ENCODE measurements at regions not wholly inside any gene's neighbourhood (a gene's known extent, or its start where the extent isn't known, plus 50 kb on each side); places are given as distances from the start of the nearest gene placed in this dataset.

- DNase-seq (ENCODE audit: insufficient read length, low spot score, missing footprints): no peak
- H3K27me3 ChIP-seq (ENCODE audit: insufficient read depth, low read length): no peaks in the 10 kb centered on the region
Measured at GRCh38 chr14:34124585-34124984, 173.7 kb upstream of the EGLN3 start.

GRCh38 chr14:34122650-34123049 is 171.8 kb upstream of the EGLN3 start:
- Histone ChIP-seq H4K20me1 (ENCODE audit: insufficient read depth, low read length) (no peaks in the 10 kb centered on the region), H3K36me3 (ENCODE audit: insufficient read depth, low read length) (no peaks in the 10 kb centered on the region)
- DNase-seq (ENCODE audit: insufficient read length, low spot score, missing footprints): no peak

More at GRCh38 chr14:34124585-34124984, 173.7 kb upstream of the EGLN3 start:
- Histone ChIP-seq H2AFZ (ENCODE audit: low read length) (no peak overlapping the region), H3K9me3 (ENCODE audit: low read depth, low read length) (no peaks in the 10 kb centered on the region), H3K27ac (ENCODE audit: low read depth, low read length) (no peak overlapping the region), H3K79me2 (ENCODE audit: insufficient read depth, low read length) (no peaks in the 10 kb centered on the region), H3K4me3 (ENCODE audit: insufficient read depth, low read length) (no peak overlapping the region), H3K4me1 (ENCODE audit: insufficient read depth, low read length) (no peaks in the 10 kb centered on the region), H3K4me2 (ENCODE audit: insufficient read depth, low read length) (no peak overlapping the region), H4K20me1 (ENCODE audit: insufficient read depth, low read length) (no peaks in the 10 kb centered on the region), H3K36me3 (ENCODE audit: insufficient read depth, low read length) (no peaks in the 10 kb centered on the region)
- TF ChIP-seq CTCF (IDR thresholded peaks at IDR 0.05; ENCODE audit: extremely low read depth, low read depth, low read length): no peak

GRCh38 chr14:34122081-34122480 is 171.2 kb upstream of the EGLN3 start:
- TF ChIP-seq CTCF (IDR thresholded peaks at IDR 0.05; ENCODE audit: extremely low read depth, low read depth, low read length): no peak
- H3K36me3 ChIP-seq (ENCODE audit: insufficient read depth, low read length): no peaks in the 10 kb centered on the region
- no peaks in the 10 kb centered on the region for H3K4me1 ChIP-seq (ENCODE audit: insufficient read depth, low read length)
- no peaks in the 10 kb centered on the region for H3K79me2 ChIP-seq (ENCODE audit: insufficient read depth, low read length)
- no peak overlapping the region for H3K4me3 ChIP-seq (ENCODE audit: insufficient read depth, low read length)
- no peak overlapping the region for H3K27ac ChIP-seq (ENCODE audit: low read depth, low read length)
- H2AFZ ChIP-seq (ENCODE audit: low read length): no peak overlapping the region
- H4K20me1 ChIP-seq (ENCODE audit: insufficient read depth, low read length): no peaks in the 10 kb centered on the region
- DNase-seq (ENCODE audit: insufficient read length, low spot score, missing footprints): no peak
- H3K9me3 ChIP-seq (ENCODE audit: low read depth, low read length): no peaks in the 10 kb centered on the region
- no peak overlapping the region for H3K4me2 ChIP-seq (ENCODE audit: insufficient read depth, low read length)
- H3K27me3 ChIP-seq (ENCODE audit: insufficient read depth, low read length): no peaks in the 10 kb centered on the region

More at GRCh38 chr14:34122650-34123049, 171.8 kb upstream of the EGLN3 start:
- Histone ChIP-seq H3K27me3 (ENCODE audit: insufficient read depth, low read length) (no peaks in the 10 kb centered on the region), H2AFZ (ENCODE audit: low read length) (no peak overlapping the region), H3K4me3 (ENCODE audit: insufficient read depth, low read length) (no peak overlapping the region), H3K4me1 (ENCODE audit: insufficient read depth, low read length) (no peaks in the 10 kb centered on the region), H3K27ac (ENCODE audit: low read depth, low read length) (no peak overlapping the region), H3K4me2 (ENCODE audit: insufficient read depth, low read length) (no peak overlapping the region), H3K9me3 (ENCODE audit: low read depth, low read length) (no peaks in the 10 kb centered on the region), H3K79me2 (ENCODE audit: insufficient read depth, low read length) (no peaks in the 10 kb centered on the region)
- TF ChIP-seq CTCF (IDR thresholded peaks at IDR 0.05; ENCODE audit: extremely low read depth, low read depth, low read length): no peak

GRCh38 chr14:34120185-34120977 is 169.5 kb upstream of the EGLN3 start:
- H3K4me1 ChIP-seq (ENCODE audit: insufficient read depth, low read length): no peaks in the 10 kb centered on the region
- H3K79me2 ChIP-seq (ENCODE audit: insufficient read depth, low read length): no peaks in the 10 kb centered on the region
- H3K36me3 ChIP-seq (ENCODE audit: insufficient read depth, low read length): no peaks in the 10 kb centered on the region
- H3K27ac ChIP-seq (ENCODE audit: low read depth, low read length): no peak overlapping the region
- DNase-seq (ENCODE audit: insufficient read length, low spot score, missing footprints): no peak
- H2AFZ ChIP-seq (ENCODE audit: low read length): no peak overlapping the region
- H4K20me1 ChIP-seq (ENCODE audit: insufficient read depth, low read length): no peaks in the 10 kb centered on the region
- H3K9me3 ChIP-seq (ENCODE audit: low read depth, low read length): no peaks in the 10 kb centered on the region
- H3K4me2 ChIP-seq (ENCODE audit: insufficient read depth, low read length): no peak overlapping the region
- H3K4me3 ChIP-seq (ENCODE audit: insufficient read depth, low read length): no peak overlapping the region
- no peaks in the 10 kb centered on the region for H3K27me3 ChIP-seq (ENCODE audit: insufficient read depth, low read length)
- TF ChIP-seq CTCF (IDR thresholded peaks at IDR 0.05; ENCODE audit: extremely low read depth, low read depth, low read length): no peak

Data from osteoblast (primary cell).